HUDEP-2 (cell line): ENCODE measurements at regions not wholly inside any gene's neighbourhood (a gene's known extent, or its start where the extent isn't known, plus 50 kb on each side); places are given as distances from the start of the nearest gene placed in this dataset.
A peak's percentile ranks its signal among the peaks of the same experiment; 100 is the strongest.
"Not testable (repeated sequence)": the region's sequence is repeated elsewhere in the genome, so short reads cannot be mapped to it uniquely, and the experiment has no call there.

Source experiments
- DNase-seq, 76 experiments: peaks; one replicate each; lab custom pipeline; 2025; ENCODE audit not compliant: unreplicated experiment in 76 of 76; lab: John Stamatoyannopoulos, UW

DNA sequence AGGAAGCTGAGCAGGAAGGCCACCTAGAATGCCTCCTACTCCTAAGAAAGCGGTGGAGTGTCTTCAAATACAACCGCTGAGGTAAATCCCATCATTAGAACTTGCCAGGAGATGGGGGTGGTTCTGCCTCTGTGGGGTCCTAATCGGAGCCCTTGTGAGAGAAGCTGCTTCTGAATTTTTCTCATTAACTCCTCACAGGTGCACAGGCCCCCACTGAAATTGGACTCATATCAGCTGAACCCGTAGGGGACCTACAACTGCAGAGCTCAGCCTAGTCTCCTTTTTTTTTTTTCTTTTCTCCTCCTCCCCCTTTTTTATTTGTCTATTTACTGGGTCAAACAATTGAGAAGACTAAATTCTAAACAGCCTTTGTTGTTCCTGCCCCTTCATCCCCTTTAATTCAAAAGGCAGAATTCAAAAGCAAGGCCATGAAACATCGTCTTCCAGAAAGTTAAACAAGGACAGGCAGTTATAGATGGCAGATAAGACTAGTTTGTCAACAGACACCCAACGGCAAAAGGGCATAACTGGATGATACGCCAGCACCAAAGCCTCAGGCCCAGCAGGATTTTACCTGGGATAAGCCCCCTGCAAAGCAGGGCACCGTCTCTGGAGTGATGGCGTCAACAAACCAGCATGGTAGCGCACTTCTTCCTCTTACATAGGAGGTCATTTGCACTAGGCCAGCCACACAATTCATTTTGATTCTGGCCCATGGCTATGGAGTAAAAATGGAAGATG is 213.7 kb upstream of the HES1 start:
- DNase-seq: no peak

DNA sequence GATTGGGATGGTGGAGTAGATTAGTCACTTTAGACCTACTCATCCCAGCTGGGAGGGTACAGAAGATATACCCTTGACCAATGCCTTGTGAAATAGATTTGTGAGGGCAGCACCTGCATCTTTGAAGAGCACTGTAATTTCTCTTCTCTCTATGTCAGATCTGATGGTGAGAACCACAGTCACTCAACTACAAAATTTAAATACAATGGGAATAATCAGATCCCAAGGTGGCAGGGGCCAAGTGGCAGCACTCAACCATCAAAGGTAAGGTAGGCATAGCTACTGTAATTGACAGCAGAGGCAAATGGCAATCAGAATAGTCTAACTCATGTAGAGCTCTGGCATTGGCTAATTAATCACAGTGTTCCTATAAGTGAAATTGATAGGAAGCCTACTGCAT is 212.0 kb upstream of the HES1 start:
- DNase-seq: not testable (repeated sequence)

DNA sequence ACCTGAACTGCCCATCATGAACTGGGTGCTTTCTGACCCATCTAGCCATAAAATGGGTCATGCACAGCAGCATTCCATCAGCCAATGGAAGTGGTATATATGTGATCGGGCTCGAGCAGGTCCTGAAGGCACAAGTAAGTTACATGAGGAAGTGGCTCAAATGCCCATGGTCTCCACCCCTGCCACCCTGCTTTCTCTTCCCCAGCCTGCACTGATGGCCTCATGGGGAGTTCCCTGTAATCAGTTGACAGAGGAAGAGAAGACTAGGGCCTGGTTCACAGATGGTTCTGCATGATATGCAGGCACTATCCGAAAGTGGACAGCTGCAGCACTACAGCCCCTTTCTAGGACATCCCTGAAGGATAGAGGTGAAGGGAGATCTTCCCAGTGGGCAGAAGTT is 209.9 kb upstream of the HES1 start:
- DNase-seq: peak in 72 of 76 experiments; percentile 11 to 82 (median 56)

DNA sequence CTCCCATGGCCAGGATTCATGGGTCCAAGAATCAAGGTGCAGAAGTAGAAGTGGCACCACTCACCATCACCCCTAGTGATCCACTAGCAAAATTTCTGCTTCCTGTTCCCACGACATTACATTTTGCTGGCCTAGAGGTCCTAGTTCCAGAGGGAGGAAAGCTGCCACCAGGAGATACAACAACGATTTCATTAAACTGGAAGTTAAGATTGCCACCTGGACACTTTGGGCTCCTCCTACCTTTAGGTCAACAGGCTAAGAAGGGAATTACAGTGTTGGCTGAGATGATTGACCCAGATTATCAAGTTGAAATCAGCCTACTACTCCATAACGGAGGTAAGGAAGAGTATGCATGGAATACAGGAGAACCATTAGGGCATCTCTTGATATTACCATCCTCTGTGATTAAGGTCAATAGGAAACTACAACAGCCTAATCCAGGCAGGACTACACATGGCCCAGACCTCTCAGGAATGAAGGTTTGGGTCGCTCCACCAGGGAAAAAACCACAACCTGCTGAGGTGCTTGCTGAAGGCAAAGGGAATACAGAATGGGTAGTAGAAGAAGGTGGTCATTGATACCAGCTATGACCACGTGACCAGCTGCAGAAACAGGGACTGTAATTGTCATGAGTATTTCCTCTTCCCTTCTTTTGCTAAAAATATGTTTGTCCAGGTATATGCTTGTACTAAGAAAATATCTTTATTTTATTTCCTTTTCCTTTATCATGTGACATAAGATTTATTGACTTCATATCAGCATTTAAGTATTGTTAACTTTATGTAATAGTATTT is 208.3 kb upstream of the HES1 start:
- not testable (repeated sequence) for DNase-seq

DNA sequence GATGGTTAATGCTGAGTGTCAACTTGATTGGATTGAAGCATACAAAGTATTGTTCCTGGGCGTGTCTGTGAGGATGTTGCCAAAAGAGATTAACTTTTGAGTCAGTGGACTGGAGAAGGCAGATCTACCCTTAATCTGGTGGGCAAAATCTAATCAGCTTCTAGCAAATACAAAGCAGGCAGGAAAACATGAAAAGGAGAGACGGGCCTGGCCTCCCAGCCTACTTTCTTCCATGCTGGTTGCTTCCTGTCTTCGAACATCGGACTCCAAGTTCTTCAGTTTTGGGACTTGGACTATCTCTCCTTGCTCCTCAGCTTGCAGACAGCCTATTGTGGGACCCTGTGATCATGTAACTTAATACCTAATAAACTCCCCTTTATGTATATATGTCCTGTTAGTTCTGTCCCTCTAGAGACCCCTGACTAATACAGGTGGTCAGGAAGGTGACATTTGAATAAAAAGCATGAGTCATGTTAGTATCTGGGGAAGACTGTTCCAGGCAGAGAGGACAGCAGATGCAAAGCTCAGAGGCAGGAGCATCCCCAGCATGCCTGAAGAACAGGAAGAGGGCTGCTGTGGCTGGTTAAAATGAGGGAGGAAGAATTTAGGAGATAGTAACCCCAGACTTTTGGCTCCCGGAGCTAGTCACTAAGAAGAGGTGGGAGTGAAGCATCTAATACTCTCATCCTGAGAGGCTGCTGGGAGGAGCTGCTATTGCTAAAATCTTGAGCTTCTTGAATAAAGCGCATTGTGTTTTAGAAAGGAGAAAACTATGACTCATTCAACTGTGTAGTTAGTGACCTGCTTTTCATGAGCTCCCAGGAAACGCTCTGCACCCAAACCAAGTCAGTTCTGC is 207.4 kb upstream of the HES1 start:
- DNase-seq: peak in 66 of 76 experiments; percentile 4 to 85 (median 46)

DNA sequence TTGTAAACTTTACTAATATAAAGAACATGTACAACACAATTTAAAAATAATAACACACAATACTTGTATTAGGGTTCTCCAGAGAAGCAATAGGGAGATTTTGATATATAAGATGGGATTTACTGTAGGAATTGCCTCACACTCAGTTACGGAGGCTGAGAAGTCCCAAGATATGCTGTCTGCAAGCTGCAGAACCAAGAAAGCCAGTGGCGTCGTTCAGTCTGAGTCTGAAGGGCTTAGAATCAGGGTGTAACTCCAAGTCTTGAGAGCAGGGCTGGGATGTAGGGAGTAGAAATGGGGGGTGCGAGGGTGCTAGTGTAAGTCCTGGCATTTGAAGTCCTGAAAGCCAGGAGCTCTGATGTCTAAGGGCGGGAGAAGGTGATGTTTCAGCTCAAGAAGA is 206.6 kb upstream of the HES1 start:
- no peak for DNase-seq

DNA sequence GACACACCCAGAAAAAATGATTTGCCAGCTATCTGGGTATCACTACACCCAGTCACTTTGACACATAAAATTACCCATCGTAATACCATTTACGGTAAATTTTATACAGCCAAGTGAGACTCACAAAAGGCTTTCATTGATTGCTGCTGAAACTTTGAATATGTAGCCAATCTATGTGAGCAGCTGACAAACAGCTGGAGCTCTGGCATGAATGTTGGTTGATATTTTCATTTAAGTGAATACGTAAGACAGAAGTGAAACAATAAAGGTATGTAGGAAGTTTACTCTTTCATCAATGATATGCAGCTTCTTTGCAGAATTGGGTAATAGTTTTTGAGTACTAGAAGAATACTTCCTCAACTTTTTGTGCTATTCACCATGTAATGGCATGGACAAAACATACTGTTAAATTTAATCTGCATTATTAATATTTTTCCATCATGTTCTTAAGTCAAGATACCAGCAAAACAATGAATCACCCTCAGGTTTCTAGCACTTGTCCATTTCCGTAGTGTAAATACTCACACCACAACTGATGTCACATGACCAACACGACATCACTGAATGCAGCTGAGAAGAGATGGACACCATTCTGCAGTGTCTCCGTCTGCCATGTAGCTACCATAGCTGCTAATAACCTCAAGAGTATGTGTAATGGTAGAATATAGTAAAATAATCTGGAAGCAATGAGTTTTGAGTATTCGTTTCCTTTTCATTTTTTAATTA is 205.9 kb upstream of the HES1 start:
- no peak for DNase-seq

DNA sequence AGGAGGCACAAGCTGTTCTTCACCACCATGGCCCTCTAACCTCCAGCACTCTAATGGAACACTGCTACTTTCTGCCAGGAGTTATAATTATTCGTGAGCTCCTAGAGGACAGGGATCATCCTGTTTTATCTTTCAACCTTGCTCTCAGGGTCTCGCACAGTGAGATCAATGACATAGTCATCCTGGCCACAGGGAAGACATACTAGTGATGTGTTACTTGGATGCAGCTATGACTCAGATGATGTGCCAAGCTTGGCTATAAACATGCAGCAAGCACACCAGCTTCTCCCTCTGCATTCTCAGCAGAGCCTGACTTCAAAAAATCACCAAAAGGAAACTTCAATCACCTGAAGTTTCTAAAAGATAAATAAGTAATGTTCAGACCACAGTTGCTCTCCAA is 203.8 kb upstream of the HES1 start:
- DNase-seq: no peak

DNA sequence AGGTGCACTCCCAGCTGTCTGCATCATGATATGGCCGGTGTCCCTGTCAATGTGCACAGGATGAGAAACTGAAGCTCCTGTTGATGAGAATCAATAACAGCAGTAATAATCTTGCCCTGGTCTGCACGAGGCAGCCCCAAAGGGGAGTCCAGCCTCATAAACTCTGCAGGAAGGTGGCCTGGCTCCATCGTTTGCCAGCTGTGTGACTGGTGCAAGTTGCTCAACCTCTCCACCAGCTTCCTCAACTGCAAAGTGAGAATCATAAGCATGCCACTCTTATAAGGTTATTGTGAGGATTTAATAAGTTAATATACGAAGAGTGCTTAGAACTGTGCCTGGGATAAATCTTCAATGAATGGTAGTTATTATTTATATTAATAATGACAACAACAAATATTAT is 203.4 kb upstream of the HES1 start:
- DNase-seq: no peak

DNA sequence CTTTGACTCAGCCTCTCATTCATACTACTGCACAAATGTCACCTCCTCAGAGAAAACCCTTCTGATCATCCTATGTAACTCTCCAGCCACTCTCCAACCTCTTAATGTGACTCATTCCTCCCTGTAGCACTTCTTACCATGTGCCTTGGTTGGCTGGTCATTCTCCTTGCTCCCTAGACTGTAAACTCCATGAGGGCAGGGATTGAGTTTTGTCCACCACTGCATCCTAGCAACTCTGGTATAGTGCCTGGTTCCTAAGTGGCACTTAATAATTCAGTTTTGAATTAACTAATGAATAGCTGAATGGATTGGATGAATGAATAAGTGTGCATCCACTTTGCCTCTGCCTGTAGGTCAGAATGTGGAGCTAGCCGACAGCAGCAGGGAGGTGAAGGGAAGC is 202.5 kb upstream of the HES1 start:
- no peak for DNase-seq

DNA sequence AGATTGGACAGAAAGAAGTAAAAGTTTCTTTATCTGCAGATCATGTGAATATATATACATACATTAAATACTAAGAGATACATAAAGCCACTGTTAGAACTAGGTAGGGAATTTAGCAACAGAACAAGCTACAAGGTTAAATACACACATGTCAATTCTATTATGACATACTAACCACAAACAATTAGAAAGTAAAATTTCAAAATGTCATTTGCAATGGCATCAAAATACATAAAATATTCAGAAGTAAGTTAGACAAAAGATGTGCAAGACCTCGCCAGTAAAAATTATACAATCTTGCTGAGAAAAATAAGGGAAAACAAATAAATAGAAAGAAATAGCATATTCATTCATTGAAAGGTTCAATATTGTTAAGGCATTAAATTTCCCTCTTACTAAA is 200.0 kb upstream of the HES1 start:
- no peak for DNase-seq

DNA sequence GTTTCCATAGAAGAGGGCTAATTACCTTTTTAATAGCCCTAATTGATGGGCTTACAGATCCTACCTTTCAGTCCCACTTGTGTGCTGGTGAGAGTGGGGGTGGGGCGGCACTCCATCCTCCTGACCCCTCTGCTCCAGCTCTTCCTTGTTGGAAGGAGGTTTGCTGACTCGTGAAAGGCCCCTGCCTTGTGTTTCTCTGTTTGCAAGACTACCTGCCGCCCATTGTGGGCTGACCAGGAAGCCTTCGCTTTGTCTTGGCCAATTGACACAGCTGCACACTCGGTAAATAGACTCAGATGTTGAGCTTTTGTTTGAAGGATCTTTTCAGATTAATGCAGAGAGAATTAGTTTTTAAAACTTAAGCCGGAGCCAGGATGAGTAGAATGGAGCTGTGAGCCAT is 197.3 kb upstream of the HES1 start:
- DNase-seq: no peak

DNA sequence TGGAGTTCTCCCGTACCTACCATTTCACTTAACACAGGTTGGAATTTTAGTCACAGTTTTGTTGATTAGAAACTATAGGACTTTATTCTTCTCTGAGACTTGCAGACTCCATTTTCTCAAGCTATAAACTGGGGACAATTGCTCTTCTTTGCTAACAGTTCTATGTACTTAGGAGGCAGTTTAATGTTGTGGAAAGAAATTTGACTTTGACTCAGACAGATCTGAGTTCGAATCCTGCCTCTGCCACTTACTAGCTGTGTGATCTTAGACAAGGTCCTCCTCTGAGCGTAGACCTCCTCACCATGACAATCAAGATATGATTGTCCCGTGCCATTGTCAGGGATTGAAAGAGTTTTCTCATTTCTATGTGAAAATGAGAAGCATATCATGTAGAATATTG is 196.4 kb upstream of the HES1 start:
- DNase-seq: no peak

DNA sequence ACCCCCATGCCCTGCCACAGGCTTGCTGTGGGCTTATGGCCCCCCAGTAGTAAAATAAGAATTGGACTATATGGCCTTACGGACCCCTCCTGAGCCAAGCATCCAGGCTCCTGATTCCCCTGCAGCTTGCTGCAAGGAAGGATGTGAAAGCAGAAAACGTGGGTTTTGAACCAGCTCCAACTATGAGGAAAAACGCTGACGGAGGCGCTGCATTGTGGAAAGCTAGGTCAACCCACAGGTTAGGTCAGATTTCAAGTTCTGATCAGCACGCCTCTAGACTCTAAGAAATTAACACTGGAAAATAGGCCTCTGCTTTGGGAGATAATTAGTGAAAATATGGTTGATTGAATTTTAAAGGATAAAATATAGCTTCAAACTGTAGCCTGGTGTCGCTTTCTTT is 195.4 kb upstream of the HES1 start:
- no peak for DNase-seq

DNA sequence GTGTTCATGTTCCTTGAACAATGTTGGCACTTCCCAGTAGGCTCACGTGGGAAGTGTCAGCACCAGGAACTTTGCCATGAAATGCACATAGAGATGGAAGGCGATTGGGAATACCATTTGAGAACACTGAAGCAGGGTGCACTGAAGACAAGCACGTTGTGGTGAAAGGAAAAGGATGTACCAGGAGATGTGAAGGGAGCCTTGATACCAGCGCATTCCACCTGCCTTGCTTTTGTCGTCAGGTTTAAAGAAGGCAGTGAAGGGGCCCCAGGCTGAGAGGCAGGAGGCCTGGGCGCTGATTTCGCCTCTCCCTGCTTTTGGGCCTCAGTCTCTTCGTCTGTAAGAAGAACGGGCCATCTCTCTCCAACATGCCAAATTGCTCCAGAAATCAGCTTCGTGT is 194.5 kb upstream of the HES1 start:
- no peak for DNase-seq

DNA sequence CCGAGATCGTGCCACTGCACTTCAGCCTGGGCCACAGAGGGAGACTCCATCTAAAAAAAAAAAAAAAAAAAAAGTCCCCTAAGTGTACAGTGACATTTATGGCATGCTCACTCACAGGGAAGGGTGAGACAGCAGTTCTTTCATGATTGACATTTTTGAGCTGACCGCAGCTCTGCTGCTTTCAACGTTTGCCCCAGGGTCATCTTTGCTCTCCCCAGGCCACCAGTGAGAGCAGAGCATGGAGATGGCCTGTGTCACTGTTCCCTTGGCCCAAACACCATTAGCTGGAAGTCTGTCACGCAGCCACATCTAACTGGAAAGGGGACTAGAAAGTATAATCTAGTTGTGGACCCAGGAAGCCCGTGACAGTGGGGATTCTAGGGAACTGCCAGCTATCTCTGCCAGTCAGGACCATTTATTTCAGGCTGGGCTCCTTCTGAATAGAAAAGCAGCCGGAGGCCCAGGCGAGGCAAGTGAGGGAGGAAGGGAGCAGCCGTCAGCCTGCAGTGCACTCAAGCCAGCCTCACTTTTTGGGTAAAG is 193.4 kb upstream of the HES1 start:
- DNase-seq: no peak

DNA sequence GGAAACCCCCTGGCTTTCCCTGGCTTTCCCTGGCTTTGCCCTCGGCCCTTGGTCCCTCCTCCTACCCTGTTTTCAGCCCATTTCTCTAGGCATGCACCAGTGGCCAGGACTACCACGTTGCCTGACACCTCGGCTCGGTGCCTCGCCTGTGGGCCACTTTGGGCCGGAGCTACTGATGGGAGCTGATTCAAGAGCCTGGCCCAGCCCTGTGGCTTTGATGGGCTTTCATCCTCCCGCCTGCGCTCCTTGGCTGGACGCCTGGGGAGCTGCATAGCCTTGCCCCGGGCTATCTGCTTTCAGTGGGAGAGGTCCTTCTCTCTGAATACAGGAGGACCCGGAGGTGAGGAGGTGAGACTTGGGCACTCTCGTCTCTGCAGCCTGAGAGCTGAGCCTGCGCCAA is 192.7 kb upstream of the HES1 start:
- DNase-seq: no peak

DNA sequence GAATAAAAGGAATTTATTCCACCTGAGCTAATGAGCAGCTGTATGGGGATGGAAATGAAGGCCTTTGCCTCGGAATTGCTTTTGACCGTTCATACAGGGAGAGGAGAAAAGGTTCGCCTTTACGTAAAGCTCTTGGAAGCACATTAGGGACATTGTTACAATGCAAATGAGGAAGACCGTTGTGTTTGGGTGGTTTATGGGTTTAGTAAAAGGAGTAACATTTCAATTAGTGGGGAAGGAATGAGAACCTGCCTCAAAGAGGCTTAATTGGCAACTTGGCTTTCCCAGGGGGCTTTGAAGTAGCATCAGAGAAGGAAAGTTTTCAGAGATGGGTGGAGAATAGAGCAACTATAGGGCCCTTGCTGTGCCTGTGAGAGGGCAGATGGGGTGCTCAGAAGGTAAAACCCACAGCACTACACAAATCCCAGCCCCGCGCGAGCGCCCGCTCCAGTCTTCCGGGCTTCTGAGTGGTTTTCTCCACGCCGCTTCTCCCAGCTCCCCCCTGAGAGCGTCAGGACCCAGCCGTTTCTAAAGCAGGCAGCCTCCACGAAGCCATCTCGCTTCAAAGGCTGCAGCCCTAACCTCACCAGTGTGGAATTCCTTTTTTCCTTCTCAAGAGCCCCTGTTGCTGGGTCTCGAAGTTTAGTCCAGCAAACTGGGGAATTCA is 192.0 kb upstream of the HES1 start:
- DNase-seq: no peak

DNA sequence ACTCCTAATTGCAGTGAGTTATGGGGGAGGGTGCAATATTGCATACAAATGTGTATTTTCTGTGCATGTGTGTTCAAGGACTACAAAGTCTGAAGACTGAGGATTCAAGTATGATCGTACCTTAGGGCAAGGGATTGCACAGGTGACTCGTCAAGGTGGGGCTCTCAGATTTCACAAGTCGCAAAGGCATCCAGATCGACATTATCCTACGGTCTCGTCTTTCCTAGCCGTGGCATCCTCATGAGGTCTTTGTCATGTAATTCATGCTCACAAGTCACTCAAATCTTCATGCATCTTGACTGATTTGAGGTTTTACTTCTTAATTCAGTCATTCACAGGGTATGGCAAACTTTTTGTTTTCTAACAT is 191.4 kb upstream of the HES1 start:
- DNase-seq: no peak

DNA sequence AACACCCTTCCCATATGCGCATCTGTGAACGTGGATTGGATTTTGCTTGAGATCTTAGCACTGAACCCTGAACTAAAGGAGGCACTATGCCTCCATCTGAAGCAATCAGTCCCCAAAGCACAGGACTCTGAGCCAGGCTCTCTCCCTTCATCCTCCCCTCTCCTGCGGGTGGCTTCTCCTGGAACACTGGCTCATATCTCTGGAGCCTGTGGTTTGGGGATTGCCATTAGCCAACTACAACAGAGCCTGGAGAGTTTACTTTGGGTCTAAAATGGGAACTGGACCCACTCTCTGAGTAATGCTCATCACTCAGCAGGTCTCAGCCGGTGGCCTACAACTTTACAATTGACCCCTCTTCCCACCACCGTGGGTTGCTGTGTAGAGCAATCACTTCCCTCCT is 190.8 kb upstream of the HES1 start:
- DNase-seq: no peak
